ENCODE measurements at regions not wholly inside any gene's neighbourhood (a gene's known extent, or its start where the extent isn't known, plus 50 kb on each side); places are given as distances from the start of the nearest gene placed in this dataset.
"Not testable (repeated sequence)": the region's sequence is repeated elsewhere in the genome, so short reads cannot be mapped to it uniquely, and the experiment has no call there.

GRCh38 chr13:73304442-73304841 is 245.6 kb downstream of the KLF5 start:
- H3K4me1 Mint-ChIP-seq, result peaks cover 5% of the 10 kb centered on the region
- H3K9me3 ChIP-seq (ENCODE audit: control insufficient read depth, low read length, poor library complexity, severe bottlenecking), result no peaks in the 10 kb centered on the region
- ATAC-seq, result no peak
- no peaks in the 10 kb centered on the region for H3K36me3 Mint-ChIP-seq (ENCODE audit: low read depth)
- no peaks in the 10 kb centered on the region for H3K27me3 Mint-ChIP-seq
- H3K4me3 Mint-ChIP-seq, result no peak overlapping the region
- no peak for DNase-seq
- no peak overlapping the region for H3K27ac Mint-ChIP-seq

DNA sequence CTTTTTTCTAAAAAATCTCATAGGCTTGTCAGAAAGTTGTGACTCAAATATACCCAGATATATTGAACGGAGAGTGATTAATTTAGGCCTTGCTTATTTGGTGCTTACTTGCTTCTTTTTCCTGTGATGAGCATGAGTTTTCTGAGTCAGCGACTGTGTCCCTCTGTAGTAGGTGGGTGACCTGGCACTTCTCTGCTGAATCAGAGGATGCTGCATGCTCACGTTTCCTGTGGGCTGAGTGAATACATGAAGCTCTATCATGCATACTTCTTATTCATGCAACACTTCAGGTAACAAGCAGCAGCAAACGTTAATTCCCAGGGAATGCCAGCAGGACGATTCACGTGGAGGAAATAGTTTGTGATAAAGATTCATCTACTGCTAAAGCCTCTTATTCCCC is 245.0 kb downstream of the KLF5 start:
- Mint-ChIP-seq H3K4me3 (no peak overlapping the region), H3K4me1 (peaks cover 5% of the 10 kb centered on the region), H3K27ac (no peak overlapping the region), H3K36me3 (ENCODE audit: low read depth) (no peaks in the 10 kb centered on the region), H3K27me3 (no peaks in the 10 kb centered on the region)
- DNase-seq, result no peak
- no peak for ATAC-seq
- H3K9me3 ChIP-seq (ENCODE audit: control insufficient read depth, low read length, poor library complexity, severe bottlenecking), result no peaks in the 10 kb centered on the region

GRCh38 chr13:73301622-73302021 is 242.8 kb downstream of the KLF5 start:
- H3K4me1 Mint-ChIP-seq; H3K27ac Mint-ChIP-seq; H3K27me3 Mint-ChIP-seq; ATAC-seq; H3K4me3 Mint-ChIP-seq; H3K36me3 Mint-ChIP-seq (ENCODE audit: low read depth); DNase-seq; H3K9me3 ChIP-seq (ENCODE audit: control insufficient read depth, low read length, poor library complexity, severe bottlenecking): not testable (repeated sequence)

DNA sequence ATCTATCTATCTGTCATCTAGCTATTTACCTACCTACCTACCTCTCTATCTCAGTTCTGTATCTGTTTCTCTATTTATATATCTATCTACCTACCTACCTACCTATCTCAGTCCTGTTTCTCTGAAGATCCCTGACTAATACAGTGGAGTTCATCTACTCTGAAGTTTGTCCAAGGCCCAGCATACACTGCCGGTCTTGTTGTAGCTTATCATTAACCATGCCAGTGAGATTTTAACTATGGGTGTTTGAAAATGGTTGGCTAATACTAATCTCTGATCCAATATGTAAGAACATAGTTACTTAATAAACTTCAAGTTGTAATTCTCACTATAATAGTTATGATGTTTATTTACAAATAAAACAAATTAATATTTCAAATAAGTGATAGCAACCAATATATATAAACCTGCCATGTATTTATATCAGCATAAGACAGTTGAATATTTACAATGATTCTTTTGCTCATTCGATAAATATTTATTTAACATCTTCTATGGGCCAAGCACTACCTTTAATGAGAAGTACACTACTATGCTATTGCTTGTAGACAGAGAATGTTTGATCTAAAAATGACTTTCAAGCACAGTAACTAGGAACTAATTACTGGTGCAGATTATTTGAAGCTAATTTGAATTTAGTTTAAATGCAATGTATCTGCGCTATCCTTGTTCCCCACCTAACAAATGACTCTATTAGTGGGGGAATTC is 242.1 kb downstream of the KLF5 start:
- H3K9me3 ChIP-seq (ENCODE audit: control insufficient read depth, low read length, poor library complexity, severe bottlenecking), result no peaks in the 10 kb centered on the region

GRCh38 chr13:73299787-73300186 is 241.0 kb downstream of the KLF5 start:
- DNase-seq, result no peak
- ATAC-seq, result no peak
- Mint-ChIP-seq H3K4me1 (peaks cover 5% of the 10 kb centered on the region), H3K27me3 (no peaks in the 10 kb centered on the region), H3K27ac (no peak overlapping the region), H3K36me3 (ENCODE audit: low read depth) (no peaks in the 10 kb centered on the region), H3K4me3 (no peak overlapping the region)
- H3K9me3 ChIP-seq (ENCODE audit: control insufficient read depth, low read length, poor library complexity, severe bottlenecking), result no peaks in the 10 kb centered on the region

More for the DNA sequence above, 242.1 kb downstream of the KLF5 start:
- H3K27ac Mint-ChIP-seq, result no peak overlapping the region
- no peak overlapping the region for H3K4me3 Mint-ChIP-seq
- no peak for ATAC-seq
- H3K36me3 Mint-ChIP-seq (ENCODE audit: low read depth), result no peaks in the 10 kb centered on the region
- H3K27me3 Mint-ChIP-seq, result no peaks in the 10 kb centered on the region
- peaks cover 5% of the 10 kb centered on the region for H3K4me1 Mint-ChIP-seq
- DNase-seq, result no peak

DNA sequence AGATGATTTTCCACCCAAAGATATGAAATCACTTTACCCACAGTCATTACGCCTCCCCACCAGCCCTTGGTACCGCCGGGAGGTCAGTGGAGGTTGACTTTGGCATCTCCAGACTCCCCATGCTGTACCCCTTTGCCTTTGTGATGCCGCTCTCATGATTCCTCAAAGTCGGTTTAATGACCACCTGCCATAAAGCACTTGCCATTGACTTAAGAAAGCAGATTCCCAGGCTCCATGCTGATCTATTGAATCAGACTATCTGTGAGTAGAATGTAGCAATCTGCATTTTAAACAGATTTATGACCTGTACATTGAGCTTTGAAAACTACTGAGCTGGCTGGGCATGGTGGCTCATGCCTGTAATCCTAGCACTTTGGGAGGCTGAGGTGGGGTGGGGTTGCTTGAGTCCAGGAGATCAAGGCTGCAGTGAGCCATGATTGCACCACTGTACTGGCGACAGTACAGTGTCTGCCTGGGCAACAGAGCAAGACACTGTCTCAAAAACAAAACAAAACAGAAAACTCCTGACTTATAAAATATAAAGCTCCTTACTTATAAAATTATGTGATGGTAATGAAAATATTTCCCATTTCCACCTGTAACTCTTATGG is 235.2 kb downstream of the KLF5 start:
- Mint-ChIP-seq H3K4me3 (no peak overlapping the region), H3K27me3 (peaks cover 11% of the 10 kb centered on the region), H3K4me1 (peaks cover 2% of the 10 kb centered on the region), H3K27ac (no peak overlapping the region), H3K36me3 (ENCODE audit: low read depth) (no peaks in the 10 kb centered on the region)
- DNase-seq (no peak), ATAC-seq (no peak)
- H3K9me3 ChIP-seq (ENCODE audit: control insufficient read depth, low read length, poor library complexity, severe bottlenecking), result no peaks in the 10 kb centered on the region

DNA sequence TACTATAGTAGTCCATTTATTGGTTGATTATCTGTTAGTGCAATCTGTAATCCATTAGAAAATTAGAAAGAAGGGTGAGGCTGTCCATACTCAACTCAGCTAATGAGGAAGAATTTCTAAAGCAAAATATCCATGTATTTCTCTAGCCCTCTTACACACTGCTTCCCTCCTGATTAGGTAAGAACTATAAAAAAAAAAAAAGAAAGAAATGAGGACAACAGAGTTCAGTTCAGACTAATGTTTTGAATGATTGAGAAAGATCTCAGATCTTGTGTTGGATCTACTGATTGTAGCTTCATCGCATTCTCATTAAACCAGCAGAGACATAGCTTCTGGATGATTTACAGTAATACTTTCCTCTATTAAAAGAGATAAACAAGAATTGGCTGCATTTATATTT is 233.3 kb downstream of the KLF5 start:
- DNase-seq (no peak), ATAC-seq (no peak)
- H3K36me3 Mint-ChIP-seq (ENCODE audit: low read depth), result no peaks in the 10 kb centered on the region
- H3K4me1 Mint-ChIP-seq, result peaks cover 2% of the 10 kb centered on the region
- no peaks in the 10 kb centered on the region for H3K9me3 ChIP-seq (ENCODE audit: control insufficient read depth, low read length, poor library complexity, severe bottlenecking)
- peaks cover 11% of the 10 kb centered on the region for H3K27me3 Mint-ChIP-seq
- H3K27ac Mint-ChIP-seq, result no peak overlapping the region
- no peak overlapping the region for H3K4me3 Mint-ChIP-seq

DNA sequence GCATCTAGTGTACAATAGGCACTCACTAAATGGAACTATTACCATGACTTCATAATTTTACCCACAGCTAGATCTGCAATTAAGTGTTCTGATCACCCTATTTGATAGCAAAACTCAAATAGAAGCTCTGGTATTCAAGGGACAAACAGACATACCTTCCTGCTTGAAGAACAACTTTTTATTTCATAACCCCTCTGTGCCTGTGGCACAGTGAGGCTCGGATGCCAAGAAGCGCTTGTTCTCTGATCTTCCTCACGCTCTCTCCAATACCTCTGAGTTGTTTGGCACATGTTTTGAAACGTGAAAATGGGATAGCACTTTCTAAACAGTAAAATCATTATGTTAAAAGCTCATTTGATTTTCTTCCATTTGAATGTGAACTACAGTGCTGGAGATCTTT is 232.0 kb downstream of the KLF5 start:
- DNase-seq (no peak), ATAC-seq (no peak)
- Mint-ChIP-seq H3K27me3 (peaks cover 11% of the 10 kb centered on the region), H3K4me3 (no peak overlapping the region), H3K27ac (no peak overlapping the region), H3K4me1 (peaks cover 2% of the 10 kb centered on the region), H3K36me3 (ENCODE audit: low read depth) (no peaks in the 10 kb centered on the region)
- H3K9me3 ChIP-seq (ENCODE audit: control insufficient read depth, low read length, poor library complexity, severe bottlenecking), result no peaks in the 10 kb centered on the region

- Mint-ChIP-seq H3K27ac (no peak overlapping the region), H3K4me3 (no peak overlapping the region), H3K4me1 (no peaks in the 10 kb centered on the region), H3K27me3 (peaks cover 11% of the 10 kb centered on the region), H3K36me3 (ENCODE audit: low read depth) (no peaks in the 10 kb centered on the region)
- H3K9me3 ChIP-seq (ENCODE audit: control insufficient read depth, low read length, poor library complexity, severe bottlenecking), result no peaks in the 10 kb centered on the region
- DNase-seq (no peak), ATAC-seq (no peak)
These were observed 229.8 kb downstream of the KLF5 start for GRCh38 chr13:73288596-73288995.

DNA sequence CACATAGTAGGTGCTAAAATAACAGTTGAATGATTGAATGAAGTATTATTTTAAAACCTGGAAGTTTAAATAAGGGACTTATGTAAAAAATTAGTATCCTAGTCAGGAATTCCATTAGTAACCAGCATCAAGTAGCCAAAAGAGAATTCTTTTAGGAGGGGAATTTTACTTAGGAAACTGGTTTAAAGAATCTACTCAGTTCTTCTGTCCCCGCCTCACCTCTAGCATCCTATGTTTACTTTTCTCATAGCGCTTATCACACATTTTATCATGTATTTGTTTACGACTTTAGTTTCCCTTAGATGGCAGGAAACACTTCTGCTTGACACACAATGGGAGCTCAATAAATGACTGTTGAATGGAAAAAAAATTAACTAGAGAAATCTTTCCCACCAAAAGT is 229.0 kb downstream of the KLF5 start:
- DNase-seq (no peak), ATAC-seq (no peak)
- Mint-ChIP-seq H3K27me3 (peaks cover 11% of the 10 kb centered on the region), H3K36me3 (ENCODE audit: low read depth) (no peaks in the 10 kb centered on the region), H3K4me1 (no peaks in the 10 kb centered on the region), H3K27ac (no peak overlapping the region), H3K4me3 (no peak overlapping the region)
- H3K9me3 ChIP-seq (ENCODE audit: control insufficient read depth, low read length, poor library complexity, severe bottlenecking), result no peaks in the 10 kb centered on the region

DNA sequence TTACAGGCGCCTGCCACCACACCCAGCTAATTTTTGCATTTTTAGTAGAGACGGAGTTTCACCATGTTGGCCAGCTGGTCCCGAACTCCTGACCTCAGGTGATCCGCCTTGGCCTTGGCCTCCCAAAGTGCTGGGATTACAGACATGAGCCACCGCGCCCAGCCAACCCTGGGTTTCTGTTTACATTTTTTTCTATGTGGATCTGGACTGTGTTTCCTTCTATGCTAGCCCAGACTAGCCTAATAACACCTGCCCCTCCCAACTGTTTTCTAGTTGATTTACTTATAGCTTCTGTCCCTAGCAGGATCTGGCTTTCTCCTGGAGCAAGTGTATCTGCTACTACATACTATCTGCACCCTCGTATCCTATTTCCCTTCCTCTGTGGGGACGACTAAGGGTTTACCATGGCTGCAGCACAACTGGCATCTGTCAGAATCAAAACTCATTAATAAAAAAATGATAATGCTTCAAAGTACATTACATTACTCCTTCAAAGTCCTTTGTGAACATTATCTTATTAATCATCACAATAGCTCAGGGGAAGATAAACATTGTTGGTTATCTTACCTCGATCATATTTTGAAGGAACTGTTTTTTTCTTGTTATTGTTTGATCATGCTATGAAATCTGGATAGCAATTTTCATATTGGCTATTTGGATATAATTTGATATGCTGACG is 228.3 kb downstream of the KLF5 start:
- Mint-ChIP-seq H3K27ac (no peak overlapping the region), H3K4me1 (no peaks in the 10 kb centered on the region), H3K4me3 (no peak overlapping the region), H3K27me3 (peaks cover 11% of the 10 kb centered on the region), H3K36me3 (ENCODE audit: low read depth) (no peaks in the 10 kb centered on the region)
- no peaks in the 10 kb centered on the region for H3K9me3 ChIP-seq (ENCODE audit: control insufficient read depth, low read length, poor library complexity, severe bottlenecking)
- DNase-seq (no peak), ATAC-seq (no peak)

GRCh38 chr13:73286177-73286576 is 227.4 kb downstream of the KLF5 start:
- DNase-seq, result no peak
- Mint-ChIP-seq H3K4me1 (no peaks in the 10 kb centered on the region), H3K27ac (no peak overlapping the region), H3K36me3 (ENCODE audit: low read depth) (no peaks in the 10 kb centered on the region), H3K4me3 (no peak overlapping the region), H3K27me3 (peaks cover 11% of the 10 kb centered on the region)
- no peaks in the 10 kb centered on the region for H3K9me3 ChIP-seq (ENCODE audit: control insufficient read depth, low read length, poor library complexity, severe bottlenecking)
- no peak for ATAC-seq

DNA sequence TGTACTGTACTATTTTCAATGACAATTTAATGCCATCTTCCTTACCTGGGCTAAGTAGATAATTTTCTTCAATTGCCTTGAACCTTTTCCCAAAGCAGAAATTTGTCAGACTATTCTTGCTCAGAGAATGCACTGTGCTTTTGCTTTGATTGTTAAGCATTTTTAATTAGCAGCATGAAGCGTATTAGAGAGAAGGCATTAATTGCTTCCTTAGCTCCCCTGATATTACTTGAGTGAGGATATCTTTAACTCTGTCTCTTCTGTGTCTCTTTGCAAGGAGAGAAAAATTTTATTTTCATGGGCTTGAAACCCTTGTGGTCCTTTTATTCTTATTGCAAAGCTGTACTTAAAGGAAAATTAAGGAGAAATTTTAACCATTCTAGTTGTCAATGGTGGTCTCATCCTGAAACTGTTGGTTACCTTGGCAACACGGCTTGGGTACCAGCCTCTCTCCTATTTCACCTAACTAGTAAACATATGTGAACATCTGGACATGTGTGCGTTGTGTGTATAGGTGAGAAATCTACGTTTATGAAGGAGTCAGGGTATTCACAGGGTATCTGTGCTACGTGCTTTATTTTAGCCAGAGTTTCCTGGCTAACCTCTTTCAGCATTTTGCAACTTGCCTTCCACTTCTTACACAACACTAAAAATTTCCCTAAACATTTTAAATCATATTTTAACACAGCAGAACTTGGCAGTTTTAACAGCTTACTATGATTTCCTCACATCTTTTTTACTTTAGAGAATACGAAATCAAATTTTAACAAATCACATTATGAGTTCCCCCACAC is 225.5 kb downstream of the KLF5 start:
- ATAC-seq, result no peak
- no peaks in the 10 kb centered on the region for H3K9me3 ChIP-seq (ENCODE audit: control insufficient read depth, low read length, poor library complexity, severe bottlenecking)
- H3K27ac Mint-ChIP-seq, result no peak overlapping the region
- H3K27me3 Mint-ChIP-seq, result no peaks in the 10 kb centered on the region
- H3K4me1 Mint-ChIP-seq, result no peaks in the 10 kb centered on the region
- H3K36me3 Mint-ChIP-seq (ENCODE audit: low read depth), result no peaks in the 10 kb centered on the region
- no peak overlapping the region for H3K4me3 Mint-ChIP-seq
- no peak for DNase-seq

All from T-helper 17 cell (primary cell).